K562 (cell line): ENCODE measurements at regions not wholly inside any gene's neighbourhood (a gene's known extent, or its start where the extent isn't known, plus 50 kb on each side); places are given as distances from the start of the nearest gene placed in this dataset.

ENCODE experiments used
- CREB3 ChIP-seq: fragments of 450-650 bp; conservative IDR thresholded peaks from 2 replicates; pipeline ENCODE4 v1.6.1; 2016; ENCODE audit warnings: missing genetic modification characterization, low read depth, mild to moderate bottlenecking, missing compliant biosample characterization, moderate library complexity
- ETV6 ChIP-seq, 3 experiments: fragments of 150-350 bp in 1 of 3; sonication (generic) in 1 of 3; formaldehyde crosslinking in 1 of 3; IDR thresholded peaks; 2 replicates each; pipeline versions ENCODE4 v1.6.1 to v1.8.0; 2014 to 2022; ENCODE audit warnings: borderline replicate concordance in 2 of 3, low read depth in 2 of 3, antibody characterized with exemption in 1 of 3, low read length in 1 of 3, mild to moderate bottlenecking in 1 of 3, missing genetic modification reagents in 1 of 3
- FOXJ3 ChIP-seq: sonication (generic); formaldehyde crosslinking; IDR thresholded peaks from 2 replicates; pipeline ENCODE4 v1.4.0; 2020; ENCODE audit warnings: mild to moderate bottlenecking, missing genetic modification reagents
- HDAC1 ChIP-seq, 2 experiments: fragments of 450-650 bp; IDR thresholded peaks; 2 replicates each; pipeline ENCODE4 v1.6.1; 2016 to 2017; ENCODE audit warnings: inconsistent platforms in 1 of 2, mild to moderate bottlenecking in 1 of 2, moderate library complexity in 1 of 2
- HMGN3 ChIP-seq: IDR thresholded peaks from 2 replicates; pipeline ENCODE4 v1.6.1; 2011; ENCODE audit warnings: borderline replicate concordance, low read depth, mild to moderate bottlenecking, mixed read lengths, low read length; ENCODE audit not compliant: insufficient read length; ENCODE audit errors: extremely low read depth
- MAZ ChIP-seq, 2 experiments: fragments of 450-650 bp in 1 of 2; sonication (generic) in 1 of 2; formaldehyde crosslinking; IDR thresholded peaks in 1 of 2; conservative IDR thresholded peaks in 1 of 2; 2 replicates each; pipeline versions ENCODE4 v1.4.0 to v1.5.0; 2020; ENCODE audit warnings: mild to moderate bottlenecking in 1 of 2, missing genetic modification reagents in 1 of 2
- SMARCE1 ChIP-seq: fragments of 450-650 bp; IDR thresholded peaks from 2 replicates; pipeline ENCODE4 v1.7.1; 2016; ENCODE audit warnings: mild to moderate bottlenecking
- TOE1 ChIP-seq, 2 experiments: fragments of 450-650 bp in 1 of 2; sonication (generic) in 1 of 2; formaldehyde crosslinking in 1 of 2; IDR thresholded peaks; 2 replicates each; pipeline versions ENCODE4 v1.7.1 to v1.8.0; 2016 to 2022; ENCODE audit warnings: borderline replicate concordance in 2 of 2, mild to moderate bottlenecking in 2 of 2, antibody characterized with exemption in 1 of 2, inconsistent platforms in 1 of 2, low read depth in 1 of 2, missing genetic modification reagents in 1 of 2, moderate library complexity in 1 of 2
- U2AF2 ChIP-seq: fragments of 200-400 bp; formaldehyde crosslinking; optimal IDR thresholded peaks from 2 replicates; pipeline ENCODE3; 2017; ENCODE audit warnings: low read depth, mild to moderate bottlenecking, low read length

- TF ChIP-seq HMGN3 (no peak), FOXJ3 (CRISPR knock-in tag) (no peak), MAZ (CRISPR knock-in tag; conservative IDR thresholded peaks at IDR 0.05 in 1 of 2, IDR thresholded peaks at IDR 0.05 in 1 of 2) (peak in 1 of 2 experiments; percentile 57; a peak in 2 of 4 replicates), TOE1 (IDR thresholded peaks at IDR 0.05; ENCODE audit: borderline replicate concordance) (peak; percentile 33; the same call in 1 of the 2 replicates), TOE1 (CRISPR knock-in tag; IDR thresholded peaks at IDR 0.05; ENCODE audit: borderline replicate concordance, low read depth) (no peak), HDAC1 (IDR thresholded peaks at IDR 0.05) (no peak), ETV6 (IDR thresholded peaks at IDR 0.05; ENCODE audit: borderline replicate concordance in 1 of 2, low read depth in 2 of 2, low read length in 1 of 2) (no peak), ETV6 (CRISPR knock-in tag; IDR thresholded peaks at IDR 0.05; ENCODE audit: borderline replicate concordance) (no peak), SMARCE1 (no peak), U2AF2 (no peak), CREB3 (no peak)
- TF ChIP-seq, all 486 proteins: peak for 38
These were observed 315.9 kb downstream of the TFAP2A start (continued) for GRCh38 chr6:10098756-10099528.
